Stomach (tissue), 4 donors: ENCODE measurements at regions not wholly inside any gene's neighbourhood (a gene's known extent, or its start where the extent isn't known, plus 50 kb on each side); places are given as distances from the start of the nearest gene placed in this dataset.

Experiments used
- EP300 ChIP-seq: sonication (generic); formaldehyde crosslinking; IDR thresholded peaks from one replicate; pipeline ENCODE4 v1.6.1; 2017; ENCODE audit warnings: antibody characterized with exemption
- POLR2AphosphoS5 ChIP-seq, 3 donors: sonication (generic); formaldehyde crosslinking; IDR thresholded peaks; one replicate each; pipeline ENCODE4 v1.6.1; 2016; ENCODE audit warnings: antibody characterized with exemption in 3 of 3
- TF ChIP-seq, protein P1 (sequence below), 7 experiments: fragments of 450-650 bp in 4 of 7; fragments of 200-600 bp in 3 of 7; sonication (generic) in 3 of 7; IDR thresholded peaks; one replicate each; pipeline ENCODE4 v1.5.1; 2016 to 2019; ENCODE audit warnings: antibody characterized with exemption in 7 of 7, control low read depth in 2 of 7, mild to moderate bottlenecking in 1 of 7

DNA sequence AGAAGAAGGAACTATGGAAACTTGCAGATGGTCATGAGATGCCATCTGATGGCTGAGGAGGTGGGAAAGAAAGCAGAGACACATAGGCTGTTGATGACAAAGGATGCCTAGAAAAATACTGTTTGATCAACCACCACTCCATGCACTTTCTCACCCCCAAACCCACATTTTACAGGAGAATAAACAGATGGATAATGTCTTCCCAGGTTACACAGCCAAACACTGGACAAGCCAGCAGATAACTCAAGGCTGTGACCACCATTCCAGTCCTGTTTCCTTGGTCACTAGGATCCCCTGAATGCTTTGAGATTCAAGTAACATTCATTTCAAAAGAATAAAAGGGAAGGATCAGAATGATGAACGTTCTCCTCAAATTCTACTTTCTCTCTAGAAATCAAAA, 733.0 kb upstream of the SOX11 start:
- TF ChIP-seq, protein P1, sequence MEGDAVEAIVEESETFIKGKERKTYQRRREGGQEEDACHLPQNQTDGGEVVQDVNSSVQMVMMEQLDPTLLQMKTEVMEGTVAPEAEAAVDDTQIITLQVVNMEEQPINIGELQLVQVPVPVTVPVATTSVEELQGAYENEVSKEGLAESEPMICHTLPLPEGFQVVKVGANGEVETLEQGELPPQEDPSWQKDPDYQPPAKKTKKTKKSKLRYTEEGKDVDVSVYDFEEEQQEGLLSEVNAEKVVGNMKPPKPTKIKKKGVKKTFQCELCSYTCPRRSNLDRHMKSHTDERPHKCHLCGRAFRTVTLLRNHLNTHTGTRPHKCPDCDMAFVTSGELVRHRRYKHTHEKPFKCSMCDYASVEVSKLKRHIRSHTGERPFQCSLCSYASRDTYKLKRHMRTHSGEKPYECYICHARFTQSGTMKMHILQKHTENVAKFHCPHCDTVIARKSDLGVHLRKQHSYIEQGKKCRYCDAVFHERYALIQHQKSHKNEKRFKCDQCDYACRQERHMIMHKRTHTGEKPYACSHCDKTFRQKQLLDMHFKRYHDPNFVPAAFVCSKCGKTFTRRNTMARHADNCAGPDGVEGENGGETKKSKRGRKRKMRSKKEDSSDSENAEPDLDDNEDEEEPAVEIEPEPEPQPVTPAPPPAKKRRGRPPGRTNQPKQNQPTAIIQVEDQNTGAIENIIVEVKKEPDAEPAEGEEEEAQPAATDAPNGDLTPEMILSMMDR (IDR thresholded peaks at IDR 0.05): no peak
- TF ChIP-seq POLR2AphosphoS5 (IDR thresholded peaks at IDR 0.05): no peak
- no peak for TF ChIP-seq EP300
